GM12878 (cell line): ENCODE measurements at regions not wholly inside any gene's neighbourhood (a gene's known extent, or its start where the extent isn't known, plus 50 kb on each side); places are given as distances from the start of the nearest gene placed in this dataset.

ENCODE experiments used
- ATAC-seq: fragments of 200-7000 bp; cut with Tn5 transposase; 3 replicates; pipeline ENCODE4 v1.9.1; 2020; ENCODE audit warnings: mild to moderate bottlenecking, moderate library complexity
- BruUV-seq: library from RNA; stranded (reverse); fragments of 400-500 nt; replicated peaks from 2 replicates; lab custom pipeline; 2021; lab: Mats Ljungman, UMichigan
- CTCF ChIA-PET: fragments of 300-600 bp; sonication (Branson Sonifier 250); formaldehyde crosslinking; extraction: SDS; loops from one replicate; lab custom pipeline; 2021; ENCODE audit warnings: inconsistent platforms; lab: Yijun Ruan, JAX
- POLR2A ChIA-PET: fragments of 350-600 bp; formaldehyde crosslinking; extraction: SDS; loops from one replicate; lab custom pipeline; 2021; ENCODE audit warnings: inconsistent platforms; lab: Charles Lee
- RAD21 ChIA-PET: fragments of 300-600 bp; sonication (Branson Sonifier 250); formaldehyde crosslinking; loops from one replicate; lab custom pipeline; 2023; ENCODE audit warnings: antibody characterized with exemption; ENCODE audit not compliant: unreplicated experiment; lab: Charles Lee
- SMC1A ChIA-PET: fragments of 300-600 bp; sonication (Branson Sonifier 250); formaldehyde crosslinking; loops from one replicate; lab custom pipeline; 2023; ENCODE audit not compliant: unreplicated experiment, uncharacterized antibody; lab: Charles Lee
- DNase-seq: peaks from one replicate; pipeline ENCODE4 v3.0.0-alpha.2; 2011; ENCODE audit warnings: low read depth, low spot score
- FAIRE-seq: peaks from 3 replicates; lab custom pipeline; 2011; peaks lifted over from hg19 to GRCh38; lab: Jason Lieb, UNC
- H2AFZ ChIP-seq: 2 replicates; pipeline ENCODE4 v1.6.0; 2011; ENCODE audit warnings: low read depth, low read length, control low read depth; ENCODE audit not compliant: control insufficient read depth
- H3K27ac ChIP-seq: 2 replicates; pipeline ENCODE4 v1.5.1; 2011; ENCODE audit warnings: control low read depth; ENCODE audit not compliant: control insufficient read depth, insufficient read depth
- H3K27me3 ChIP-seq, 2 experiments: replicated peaks in 1 of 2; 2 replicates each; pipeline versions ENCODE4 v1.6.0 to v1.6.1; 2011; ENCODE audit warnings: low read length in 1 of 2; ENCODE audit not compliant: control insufficient read depth in 2 of 2, insufficient read depth in 2 of 2
- H3K36me3 ChIP-seq, 2 experiments: 2 replicates each; pipeline ENCODE4 v1.5.1; 2011; ENCODE audit warnings: low read length in 1 of 2; ENCODE audit not compliant: control insufficient read depth in 2 of 2, insufficient read depth in 2 of 2
- H3K4me1 ChIP-seq: 2 replicates; pipeline ENCODE4 v1.6.1; 2011; ENCODE audit warnings: mild to moderate bottlenecking, low read length, moderate library complexity, mixed read lengths; ENCODE audit not compliant: control insufficient read depth, insufficient read depth
- H3K4me2 ChIP-seq: 2 replicates; pipeline ENCODE4 v1.6.0; 2011; ENCODE audit warnings: control low read depth; ENCODE audit not compliant: control insufficient read depth, insufficient read depth
- H3K4me3 ChIP-seq: fragments of 200-600 bp; sonication (generic); 2 replicates; pipeline ENCODE4 v1.5.1; 2016
- H3K79me2 ChIP-seq: 2 replicates; pipeline ENCODE4 v1.6.0; 2011; ENCODE audit warnings: low read length; ENCODE audit not compliant: control insufficient read depth, insufficient read depth
- H3K9ac ChIP-seq: 2 replicates; pipeline ENCODE4 v1.8.0; 2011; ENCODE audit warnings: low read length, control low read depth, mixed read lengths; ENCODE audit not compliant: control insufficient read depth, insufficient read depth
- H3K9me3 ChIP-seq: replicated peaks from 3 replicates; pipeline ENCODE4 v1.5.1; 2011; ENCODE audit warnings: mild to moderate bottlenecking, low read length; ENCODE audit not compliant: control insufficient read depth, insufficient read depth
- H4K20me1 ChIP-seq: 2 replicates; pipeline ENCODE4 v1.6.0; 2011; ENCODE audit not compliant: control insufficient read depth, insufficient read depth
- CEBPB ChIP-seq, 2 experiments: fragments of 150-350 bp in 1 of 2; IDR thresholded peaks; 2 replicates each; pipeline ENCODE4 v1.6.1; 2012 to 2014; ENCODE audit warnings: low read depth in 2 of 2, low read length in 2 of 2, borderline replicate concordance in 1 of 2, inconsistent platforms in 1 of 2
- IKZF1 ChIP-seq: fragments of 450-650 bp; conservative IDR thresholded peaks from 2 replicates; pipeline ENCODE4 v1.6.1; 2017; ENCODE audit warnings: antibody characterized with exemption, mild to moderate bottlenecking
- MYC ChIP-seq: IDR thresholded peaks from 2 replicates; pipeline ENCODE4 v1.6.1; 2011; ENCODE audit warnings: mild to moderate bottlenecking, low read length, moderate library complexity, inconsistent platforms; ENCODE audit not compliant: insufficient read depth, insufficient replicate concordance, insufficient read length, severe bottlenecking
- NFYB ChIP-seq: IDR thresholded peaks from 2 replicates; pipeline ENCODE4 v1.6.1; 2011; ENCODE audit warnings: low read depth, mild to moderate bottlenecking, low read length, improper control_type of control experiment, moderate library complexity; ENCODE audit not compliant: insufficient read depth
- RAD51 ChIP-seq: fragments of 450-650 bp; IDR thresholded peaks from 2 replicates; pipeline ENCODE4 v1.6.1; 2016; ENCODE audit warnings: moderate library complexity, mild to moderate bottlenecking, inconsistent platforms
- RUNX3 ChIP-seq: IDR thresholded peaks from 2 replicates; pipeline ENCODE4 v1.6.1; 2012; ENCODE audit warnings: low read length, inconsistent platforms
- SIX5 ChIP-seq: IDR thresholded peaks from 2 replicates; pipeline ENCODE4 v1.6.1; 2011; ENCODE audit warnings: mild to moderate bottlenecking, low read depth, low read length, moderate library complexity; ENCODE audit not compliant: severe bottlenecking
- WGBS: methylation state at CpG from one replicate; pipeline ENCODE4 v1.1.6; 2016; ENCODE audit warnings: low lambda C conversion rate; ENCODE audit not compliant: insufficient replicate concordance, insufficient coverage; ENCODE audit errors: missing lambda C conversion rate; 5-methylcytosine and 5-hydroxymethylcytosine counted together
- in situ Hi-C: fragments of 300-500 bp; cut with MboI; formaldehyde crosslinking; loops from 9 replicates; pipeline ENCODE4 v1.14.3; 2018; ENCODE audit warnings: mixed read lengths
- intact Hi-C: fragments of 100-400 bp; cut with micrococcal nuclease; formaldehyde crosslinking; loops from one replicate; pipeline ENCODE4 v1.14.2; 2022; ENCODE audit not compliant: unreplicated experiment
- TF ChIP-seq, protein P1 (sequence below), 3 experiments: IDR thresholded peaks in 2 of 3; conservative IDR thresholded peaks in 1 of 3; 2 replicates each; pipeline ENCODE4 v1.5.1; 2011; ENCODE audit warnings: low read depth in 3 of 3, low read length in 3 of 3, mild to moderate bottlenecking in 3 of 3, control low read depth in 2 of 3, moderate library complexity in 2 of 3, inconsistent platforms in 1 of 3, mixed read lengths in 1 of 3; ENCODE audit not compliant: control insufficient read depth in 2 of 3, insufficient read depth in 1 of 3; ENCODE audit errors: extremely low read depth in 1 of 3

DNA sequence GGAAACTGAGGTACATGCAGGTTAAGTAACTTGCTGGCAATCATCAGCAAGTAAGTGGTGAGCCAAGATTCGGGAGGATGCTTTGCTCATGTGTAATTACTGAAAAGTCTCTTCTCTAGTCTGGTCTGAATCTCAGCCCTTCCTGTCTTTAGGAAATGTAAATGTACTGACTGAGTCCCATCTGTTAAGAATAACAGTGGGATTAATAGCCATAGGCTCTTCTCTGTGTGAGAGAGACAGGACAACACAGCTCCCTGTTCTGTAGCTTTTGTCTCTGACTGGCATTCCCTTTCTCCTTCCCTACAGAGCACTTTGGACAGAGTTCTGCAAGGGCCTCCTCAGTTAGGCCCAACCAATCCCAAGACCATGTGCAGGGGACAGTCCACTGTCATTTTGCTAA, 131.3 kb upstream of the OGFRL1 start:
- no peak overlapping the region for H3K4me3 ChIP-seq
- TF ChIP-seq SIX5 = no peak
- TF ChIP-seq IKZF1 = no peak
- no peak for TF ChIP-seq RUNX3
- TF ChIP-seq CEBPB (IDR thresholded peaks at IDR 0.05; ENCODE audit: borderline replicate concordance in 1 of 2, low read depth in 2 of 2, low read length in 2 of 2) = no peak
- TF ChIP-seq, protein P1, sequence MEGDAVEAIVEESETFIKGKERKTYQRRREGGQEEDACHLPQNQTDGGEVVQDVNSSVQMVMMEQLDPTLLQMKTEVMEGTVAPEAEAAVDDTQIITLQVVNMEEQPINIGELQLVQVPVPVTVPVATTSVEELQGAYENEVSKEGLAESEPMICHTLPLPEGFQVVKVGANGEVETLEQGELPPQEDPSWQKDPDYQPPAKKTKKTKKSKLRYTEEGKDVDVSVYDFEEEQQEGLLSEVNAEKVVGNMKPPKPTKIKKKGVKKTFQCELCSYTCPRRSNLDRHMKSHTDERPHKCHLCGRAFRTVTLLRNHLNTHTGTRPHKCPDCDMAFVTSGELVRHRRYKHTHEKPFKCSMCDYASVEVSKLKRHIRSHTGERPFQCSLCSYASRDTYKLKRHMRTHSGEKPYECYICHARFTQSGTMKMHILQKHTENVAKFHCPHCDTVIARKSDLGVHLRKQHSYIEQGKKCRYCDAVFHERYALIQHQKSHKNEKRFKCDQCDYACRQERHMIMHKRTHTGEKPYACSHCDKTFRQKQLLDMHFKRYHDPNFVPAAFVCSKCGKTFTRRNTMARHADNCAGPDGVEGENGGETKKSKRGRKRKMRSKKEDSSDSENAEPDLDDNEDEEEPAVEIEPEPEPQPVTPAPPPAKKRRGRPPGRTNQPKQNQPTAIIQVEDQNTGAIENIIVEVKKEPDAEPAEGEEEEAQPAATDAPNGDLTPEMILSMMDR (IDR thresholded peaks at IDR 0.05 in 2 of 3, conservative IDR thresholded peaks at IDR 0.05 in 1 of 3; ENCODE audit: control insufficient read depth in 2 of 3, extremely low read depth in 1 of 3, insufficient read depth in 1 of 3, low read depth in 3 of 3, low read length in 3 of 3) = no peak
- TF ChIP-seq NFYB = no peak
- no peak for TF ChIP-seq RAD51
- no peak for TF ChIP-seq MYC
- TF ChIP-seq, all 136 proteins: peak for 0
- H3K4me1 ChIP-seq = no peaks in the 10 kb centered on the region
- ChIA-PET POLR2A (no interaction called here), SMC1A (no interaction called here), CTCF (no interaction called here), RAD21 (no interaction called here)
- BruUV-seq = no TSS peak
- H3K27ac ChIP-seq = no peak overlapping the region
- no peaks in the 10 kb centered on the region for H3K9me3 ChIP-seq
- no peak overlapping the region for H3K4me2 ChIP-seq
- in situ Hi-C loops (no loop called here), intact Hi-C loops (no loop called here)
- no peak overlapping the region for H2AFZ ChIP-seq
- no peaks in the 10 kb centered on the region for H3K27me3 ChIP-seq
- no peaks in the 10 kb centered on the region for H3K36me3 ChIP-seq
- 67% methylated on average over 1 of the region's 1 CpG for WGBS
- DNase-seq (no peak), FAIRE-seq (no peak), ATAC-seq (no peak)
- no peaks in the 10 kb centered on the region for H3K79me2 ChIP-seq
- no peaks in the 10 kb centered on the region for H4K20me1 ChIP-seq
- no peak overlapping the region for H3K9ac ChIP-seq
